Vagina (tissue), 2 donors: ENCODE measurements at regions not wholly inside any gene's neighbourhood (a gene's known extent, or its start where the extent isn't known, plus 50 kb on each side); places are given as distances from the start of the nearest gene placed in this dataset.

Source experiments
- DNase-seq, 2 donors: peaks; one replicate each; pipeline ENCODE4 v3.0.0-alpha.2; 2017; ENCODE audit errors: extremely low spot score in 2 of 2
- H3K27ac ChIP-seq: fragments of 200-600 bp; sonication (generic); one replicate; pipeline ENCODE4 v1.5.1; 2019
- H3K27me3 ChIP-seq: fragments of 200-600 bp; sonication (generic); one replicate; pipeline ENCODE4 v1.5.1; 2019
- H3K36me3 ChIP-seq, 2 donors: fragments of 200-600 bp; sonication (generic); one replicate each; pipeline ENCODE4 v1.5.1; 2017 to 2019
- H3K4me1 ChIP-seq: fragments of 200-600 bp; sonication (generic); one replicate; pipeline ENCODE4 v1.5.1; 2019
- H3K4me3 ChIP-seq, 2 donors: fragments of 200-600 bp; sonication (generic); 1 replicate in 1 of 2; 2 replicates in 1 of 2; pipeline ENCODE4 v1.5.1; 2016 to 2019
- H3K9me3 ChIP-seq: fragments of 200-600 bp; sonication (generic); one replicate; pipeline ENCODE4 v1.5.1; 2019
- CTCF ChIP-seq, 3 experiments: fragments of 450-650 bp in 2 of 3; fragments of 200-600 bp in 1 of 3; sonication (generic) in 1 of 3; IDR thresholded peaks; one replicate each; pipeline ENCODE4 v1.5.1; 2017 to 2019; ENCODE audit warnings: antibody characterized with exemption in 3 of 3, mild to moderate bottlenecking in 2 of 3, moderate library complexity in 2 of 3
- POLR2A ChIP-seq, 2 donors: fragments of 450-650 bp; IDR thresholded peaks; one replicate each; pipeline ENCODE4 v1.6.1; 2017; ENCODE audit warnings: antibody characterized with exemption in 2 of 2, mild to moderate bottlenecking in 2 of 2, moderate library complexity in 2 of 2
- POLR2AphosphoS5 ChIP-seq, 2 donors: sonication (generic); formaldehyde crosslinking; IDR thresholded peaks; one replicate each; pipeline ENCODE4 v1.9.0; 2017; ENCODE audit warnings: antibody characterized with exemption in 2 of 2, mild to moderate bottlenecking in 2 of 2, low read depth in 1 of 2; ENCODE audit not compliant: insufficient read depth in 1 of 2
- intact Hi-C: fragments of 100-400 bp; cut with DNase I; formaldehyde crosslinking; loops from one replicate; pipeline ENCODE4 v1.15.1; 2023

GRCh38 chr1:95321531-95321930 lies 87.5 kb downstream of the RWDD3 start:
- intact Hi-C loops: no loop called here
- Histone ChIP-seq H3K9me3 (no peaks in the 10 kb centered on the region), H3K4me3 (no peak overlapping the region), H3K4me1 (no peaks in the 10 kb centered on the region), H3K27ac (no peak overlapping the region), H3K27me3 (no peaks in the 10 kb centered on the region), H3K36me3 (no peaks in the 10 kb centered on the region)
- TF ChIP-seq POLR2A (IDR thresholded peaks at IDR 0.05) (no peak), POLR2AphosphoS5 (IDR thresholded peaks at IDR 0.05; ENCODE audit: insufficient read depth in 1 of 2, low read depth in 1 of 2) (no peak), CTCF (IDR thresholded peaks at IDR 0.05) (no peak)
- no peak for DNase-seq

GRCh38 chr1:95323123-95323522 lies 89.1 kb downstream of the RWDD3 start:
- no peak overlapping the region for H3K27ac ChIP-seq
- TF ChIP-seq POLR2AphosphoS5 (IDR thresholded peaks at IDR 0.05; ENCODE audit: insufficient read depth in 1 of 2, low read depth in 1 of 2) (no peak), POLR2A (IDR thresholded peaks at IDR 0.05) (no peak), CTCF (IDR thresholded peaks at IDR 0.05) (no peak)
- no peak overlapping the region for H3K4me3 ChIP-seq
- intact Hi-C loops: no loop called here
- no peaks in the 10 kb centered on the region for H3K27me3 ChIP-seq
- no peak for DNase-seq
- H3K36me3 ChIP-seq: no peaks in the 10 kb centered on the region
- no peaks in the 10 kb centered on the region for H3K9me3 ChIP-seq
- H3K4me1 ChIP-seq: no peaks in the 10 kb centered on the region

- intact Hi-C loops: no loop called here
- no peak overlapping the region for H3K4me3 ChIP-seq
Measured at GRCh38 chr1:95325349-95325748, 91.3 kb downstream of the RWDD3 start.

GRCh38 chr1:95326023-95326422 lies 92.0 kb downstream of the RWDD3 start:
- H3K27ac ChIP-seq: no peak overlapping the region
- DNase-seq: no peak
- no peaks in the 10 kb centered on the region for H3K36me3 ChIP-seq
- no peaks in the 10 kb centered on the region for H3K27me3 ChIP-seq
- no peak overlapping the region for H3K4me3 ChIP-seq
- intact Hi-C loops: no loop called here
- H3K4me1 ChIP-seq: no peaks in the 10 kb centered on the region
- no peaks in the 10 kb centered on the region for H3K9me3 ChIP-seq
- TF ChIP-seq CTCF (IDR thresholded peaks at IDR 0.05) (no peak), POLR2AphosphoS5 (IDR thresholded peaks at IDR 0.05; ENCODE audit: insufficient read depth in 1 of 2, low read depth in 1 of 2) (no peak), POLR2A (IDR thresholded peaks at IDR 0.05) (no peak)

More at GRCh38 chr1:95325349-95325748, 91.3 kb downstream of the RWDD3 start:
- Histone ChIP-seq H3K36me3 (no peaks in the 10 kb centered on the region), H3K27me3 (no peaks in the 10 kb centered on the region), H3K27ac (no peak overlapping the region), H3K9me3 (no peaks in the 10 kb centered on the region), H3K4me1 (no peaks in the 10 kb centered on the region)
- TF ChIP-seq POLR2AphosphoS5 (IDR thresholded peaks at IDR 0.05; ENCODE audit: insufficient read depth in 1 of 2, low read depth in 1 of 2) (no peak), POLR2A (IDR thresholded peaks at IDR 0.05) (no peak), CTCF (IDR thresholded peaks at IDR 0.05) (no peak)
- DNase-seq: no peak

- Histone ChIP-seq H3K36me3 (no peaks in the 10 kb centered on the region), H3K27me3 (no peaks in the 10 kb centered on the region), H3K9me3 (no peaks in the 10 kb centered on the region), H3K4me1 (no peaks in the 10 kb centered on the region), H3K27ac (no peak overlapping the region), H3K4me3 (no peak overlapping the region)
- intact Hi-C loops: no loop called here
- TF ChIP-seq POLR2A (IDR thresholded peaks at IDR 0.05) (no peak), CTCF (IDR thresholded peaks at IDR 0.05) (no peak), POLR2AphosphoS5 (IDR thresholded peaks at IDR 0.05; ENCODE audit: insufficient read depth in 1 of 2, low read depth in 1 of 2) (no peak)
- no peak for DNase-seq
Measured at GRCh38 chr1:95332754-95333153, 98.7 kb downstream of the RWDD3 start.
